Progenitor cell of endocrine pancreas (in vitro differentiated cells): ENCODE measurements at regions not wholly inside any gene's neighbourhood (a gene's known extent, or its start where the extent isn't known, plus 50 kb on each side); places are given as distances from the start of the nearest gene placed in this dataset.

Experiments used
- DNase-seq: peaks from one replicate; pipeline ENCODE4 v3.0.0; 2021; ENCODE audit warnings: low spot score; ENCODE audit not compliant: unreplicated experiment
- H3K27ac Mint-ChIP-seq: 2 replicates; pipeline ENCODE4 v1.8.0; 2021; ENCODE audit warnings: mild to moderate bottlenecking, moderate library complexity, mixed read lengths
- H3K27me3 Mint-ChIP-seq: 2 replicates; pipeline ENCODE4 v1.8.0; 2021; ENCODE audit warnings: mixed read lengths
- H3K36me3 Mint-ChIP-seq: 2 replicates; pipeline ENCODE4 v1.8.0; 2022; ENCODE audit warnings: mixed read lengths; ENCODE audit not compliant: insufficient read depth
- H3K4me1 Mint-ChIP-seq: 2 replicates; pipeline ENCODE4 v1.8.0; 2021; ENCODE audit warnings: low read depth, mixed read lengths
- H3K4me3 Mint-ChIP-seq: 2 replicates; pipeline ENCODE4 v1.8.0; 2021; ENCODE audit warnings: low read depth, mild to moderate bottlenecking, moderate library complexity, mixed read lengths
- H3K9me3 Mint-ChIP-seq: 2 replicates; pipeline ENCODE4 v1.8.0; 2021; ENCODE audit warnings: low read depth, mixed read lengths
- CTCF ChIP-seq: fragments of 200-600 bp; sonication (generic); IDR thresholded peaks from one replicate; pipeline ENCODE4 v1.5.0; 2021; ENCODE audit warnings: antibody characterized with exemption, mild to moderate bottlenecking; ENCODE audit not compliant: unreplicated experiment

- Mint-ChIP-seq H3K9me3 (no peaks in the 10 kb centered on the region), H3K36me3 (no peaks in the 10 kb centered on the region), H3K27ac (no peak overlapping the region), H3K4me1 (peaks cover 15% of the 10 kb centered on the region), H3K4me3 (no peak overlapping the region), H3K27me3 (no peaks in the 10 kb centered on the region)
- no peak for DNase-seq
- TF ChIP-seq CTCF = no peak
Observed at GRCh38 chr2:6578416-6578815, 287.3 kb downstream of the CMPK2 start.

GRCh38 chr2:6579281-6579680 is 286.4 kb downstream of the CMPK2 start:
- Mint-ChIP-seq H3K36me3 (no peaks in the 10 kb centered on the region), H3K4me3 (no peak overlapping the region), H3K9me3 (no peaks in the 10 kb centered on the region), H3K27me3 (no peaks in the 10 kb centered on the region), H3K27ac (no peak overlapping the region), H3K4me1 (peaks cover 11% of the 10 kb centered on the region)
- no peak for DNase-seq
- no peak for TF ChIP-seq CTCF

GRCh38 chr2:6580982-6581381 is 284.7 kb downstream of the CMPK2 start:
- no peak overlapping the region for H3K4me3 Mint-ChIP-seq
- peaks cover 3% of the 10 kb centered on the region for H3K9me3 Mint-ChIP-seq
- no peak for DNase-seq
- H3K36me3 Mint-ChIP-seq = no peaks in the 10 kb centered on the region
- H3K27ac Mint-ChIP-seq = no peak overlapping the region
- no peak for TF ChIP-seq CTCF
- no peaks in the 10 kb centered on the region for H3K27me3 Mint-ChIP-seq
- peaks cover 11% of the 10 kb centered on the region for H3K4me1 Mint-ChIP-seq

- H3K27me3 Mint-ChIP-seq = no peaks in the 10 kb centered on the region
- no peak for TF ChIP-seq CTCF
- H3K27ac Mint-ChIP-seq = no peak overlapping the region
- H3K4me1 Mint-ChIP-seq = peaks cover 7% of the 10 kb centered on the region
- peaks cover 7% of the 10 kb centered on the region for H3K9me3 Mint-ChIP-seq
- no peak overlapping the region for H3K4me3 Mint-ChIP-seq
- no peaks in the 10 kb centered on the region for H3K36me3 Mint-ChIP-seq
- DNase-seq = no peak
Observed at GRCh38 chr2:6589150-6589549, 276.6 kb downstream of the CMPK2 start.

GRCh38 chr2:6590442-6590841 is 275.3 kb downstream of the CMPK2 start:
- Mint-ChIP-seq H3K4me3 (no peak overlapping the region), H3K36me3 (no peaks in the 10 kb centered on the region), H3K27me3 (no peaks in the 10 kb centered on the region), H3K27ac (no peak overlapping the region), H3K9me3 (peaks cover 3% of the 10 kb centered on the region), H3K4me1 (peaks cover 12% of the 10 kb centered on the region)
- no peak for DNase-seq
- TF ChIP-seq CTCF = no peak
